CD4-positive, CD25-positive, alpha-beta regulatory T cell (primary cell): ENCODE measurements at regions not wholly inside any gene's neighbourhood (a gene's known extent, or its start where the extent isn't known, plus 50 kb on each side); places are given as distances from the start of the nearest gene placed in this dataset.

Experiments
- ATAC-seq, 2 donors: fragments of 150-1000 bp; cut with Tn5 transposase; one replicate each; pipeline ENCODE4 v1.10.0; 2021; ENCODE audit warnings: low read depth in 2 of 2, moderate number of reproducible peaks in 2 of 2, moderate library complexity in 1 of 2
- DNase-seq, 3 donors: peaks; one replicate each; pipeline versions ENCODE4 v3.0.0 to v3.0.0-alpha.2; 2012 to 2022; ENCODE audit warnings: mixed read lengths in 1 of 3
- H3K27ac ChIP-seq: one replicate; pipeline ENCODE4 v1.7.0; 2013; ENCODE audit warnings: mild to moderate bottlenecking, low read length; ENCODE audit not compliant: insufficient read depth, poor library complexity, severe bottlenecking
- H3K27me3 ChIP-seq: one replicate; pipeline ENCODE4 v1.7.0; 2013; ENCODE audit warnings: low read length; ENCODE audit not compliant: control insufficient read depth, insufficient read depth
- H3K36me3 ChIP-seq: one replicate; pipeline ENCODE4 v1.7.0; 2013; ENCODE audit warnings: mild to moderate bottlenecking, low read length, moderate library complexity; ENCODE audit not compliant: control insufficient read depth, insufficient read depth
- H3K4me1 ChIP-seq: 2 replicates; pipeline ENCODE4 v1.7.0; 2013; ENCODE audit warnings: mild to moderate bottlenecking, low read length; ENCODE audit not compliant: insufficient read depth, control insufficient read depth, poor library complexity, severe bottlenecking
- H3K4me3 ChIP-seq: one replicate; pipeline ENCODE4 v1.7.0; 2013; ENCODE audit warnings: low read depth, mild to moderate bottlenecking, low read length, moderate library complexity
- H3K9me3 ChIP-seq, 2 experiments: 1 replicate in 1 of 2; 2 replicates in 1 of 2; pipeline ENCODE4 v1.7.0; 2013; ENCODE audit warnings: low read length in 2 of 2, mild to moderate bottlenecking in 1 of 2, moderate library complexity in 1 of 2; ENCODE audit not compliant: control insufficient read depth in 2 of 2
- H3K27ac Mint-ChIP-seq, 3 donors: one replicate each; pipeline ENCODE4 v1.8.0; 2020 to 2022; ENCODE audit warnings: mild to moderate bottlenecking in 3 of 3, mixed read lengths in 3 of 3, moderate library complexity in 2 of 3
- H3K27me3 Mint-ChIP-seq: one replicate; pipeline ENCODE4 v1.8.0; 2022; ENCODE audit warnings: mild to moderate bottlenecking, mixed read lengths
- H3K36me3 Mint-ChIP-seq: one replicate; pipeline ENCODE4 v1.8.0; 2020; ENCODE audit warnings: mixed read lengths
- H3K4me1 Mint-ChIP-seq, 4 donors: one replicate each; pipeline ENCODE4 v1.8.0; 2020 to 2022; ENCODE audit warnings: mixed read lengths in 4 of 4, mild to moderate bottlenecking in 1 of 4
- H3K4me3 Mint-ChIP-seq, 4 donors: one replicate each; pipeline ENCODE4 v1.8.0; 2020 to 2022; ENCODE audit warnings: mild to moderate bottlenecking in 4 of 4, mixed read lengths in 4 of 4, moderate library complexity in 3 of 4
- H3K9me3 Mint-ChIP-seq, 7 donors: one replicate each; pipeline ENCODE4 v1.8.0; 2020 to 2022; ENCODE audit warnings: mixed read lengths in 7 of 7, mild to moderate bottlenecking in 3 of 7, moderate library complexity in 2 of 7

DNA sequence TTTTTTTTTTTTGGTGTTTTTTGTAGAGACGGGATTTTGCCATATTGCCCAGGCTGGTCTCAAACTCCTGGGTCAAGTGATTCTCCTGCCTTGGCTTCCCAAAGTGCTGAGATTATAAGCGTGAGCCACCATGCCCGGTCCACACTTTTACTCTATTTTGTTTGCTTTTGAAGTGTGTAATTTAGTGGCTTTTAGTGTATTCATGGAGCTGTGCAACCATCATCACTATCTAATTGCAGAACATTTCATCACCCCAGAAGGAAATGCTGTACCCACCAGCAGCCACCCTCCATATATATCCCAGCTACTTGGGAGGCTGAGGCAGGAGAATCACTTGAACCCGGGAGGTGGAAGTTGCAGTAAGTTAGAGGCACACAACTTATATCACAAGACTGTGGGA, 136.9 kb upstream of the ERRFI1 start:
- Histone ChIP-seq H3K27ac (no peak overlapping the region), H3K9me3 (no peaks in the 10 kb centered on the region), H3K27me3 (no peaks in the 10 kb centered on the region), H3K36me3 (no peaks in the 10 kb centered on the region), H3K4me1 (peaks cover 20% of the 10 kb centered on the region), H3K4me3 (no peak overlapping the region)
- H3K4me1 Mint-ChIP-seq, result peaks cover 10 to 39% (median 26%) of the 10 kb centered on the region in 4 donors
- H3K27me3 Mint-ChIP-seq, result no peaks in the 10 kb centered on the region
- H3K27ac Mint-ChIP-seq, result peak overlapping the region in 1 of 3 donors; percentile 49
- H3K9me3 Mint-ChIP-seq, result peaks cover 0 to 2% (median 0%) of the 10 kb centered on the region in 7 donors
- H3K36me3 Mint-ChIP-seq, result no peaks in the 10 kb centered on the region
- DNase-seq (no peak), ATAC-seq (no peak)
- H3K4me3 Mint-ChIP-seq, result no peak overlapping the region

DNA sequence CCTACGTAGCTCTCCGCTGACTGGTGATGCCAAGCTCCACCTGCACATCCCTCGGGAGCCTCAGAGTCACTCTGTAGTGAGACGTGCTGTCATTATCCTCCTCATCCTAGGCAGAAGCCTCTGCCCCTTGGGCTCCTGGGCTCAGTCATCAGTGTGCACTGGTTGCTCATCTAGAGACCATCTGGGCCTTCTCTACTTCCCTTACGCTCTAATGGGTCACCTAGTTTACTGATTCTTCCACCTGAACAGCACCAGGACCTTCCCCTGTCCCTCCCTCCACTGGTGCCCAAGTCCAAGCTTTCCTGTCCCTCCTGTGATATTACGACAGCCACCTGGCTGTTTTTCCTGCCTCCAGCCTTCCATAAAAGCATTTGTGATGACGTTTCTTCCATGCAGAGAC, 136.1 kb upstream of the ERRFI1 start:
- Histone ChIP-seq H3K36me3 (no peaks in the 10 kb centered on the region), H3K27me3 (no peaks in the 10 kb centered on the region), H3K4me1 (peaks cover 11% of the 10 kb centered on the region), H3K27ac (no peak overlapping the region), H3K4me3 (no peak overlapping the region), H3K9me3 (no peaks in the 10 kb centered on the region)
- no peak for ATAC-seq
- Mint-ChIP-seq H3K36me3 (no peaks in the 10 kb centered on the region), H3K27ac (peak overlapping the region in 2 of 3 donors; percentile 68 to 73), H3K4me1 (peaks cover 9 to 30% (median 21%) of the 10 kb centered on the region in 4 donors), H3K9me3 (peaks cover 0 to 2% (median 0%) of the 10 kb centered on the region in 7 donors), H3K27me3 (no peaks in the 10 kb centered on the region), H3K4me3 (no peak overlapping the region)
- DNase-seq, result no peak

DNA sequence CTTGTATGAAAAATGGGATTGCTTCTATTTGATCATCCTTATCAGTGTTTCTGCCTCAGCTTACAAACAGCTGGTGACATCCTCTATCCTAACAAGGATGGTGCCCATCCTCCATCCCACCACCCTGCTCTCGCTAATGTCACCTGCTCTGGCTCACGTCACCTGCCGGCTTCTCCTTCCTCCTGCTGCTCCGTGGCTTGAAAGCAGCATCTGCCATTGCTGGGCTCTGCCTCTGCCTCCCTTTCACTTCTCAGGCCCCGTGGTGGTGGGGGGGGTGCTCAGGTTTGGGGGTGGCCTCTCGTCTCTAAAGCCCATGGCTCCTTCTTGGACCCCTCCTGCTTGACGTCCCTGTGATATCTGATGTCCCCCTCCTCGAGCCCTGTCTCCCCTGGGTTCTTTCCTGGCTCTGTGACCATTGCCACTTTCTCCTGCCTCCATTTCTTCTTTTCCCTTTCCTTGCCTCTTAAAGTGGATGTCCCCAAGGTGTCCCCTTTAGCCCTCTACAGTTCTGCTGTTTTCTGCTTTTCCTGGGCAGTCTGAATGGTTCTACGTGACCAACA, 135.5 kb upstream of the ERRFI1 start:
- ATAC-seq (no peak), DNase-seq (no peak)
- Mint-ChIP-seq H3K4me1 (peaks cover 5 to 29% (median 19%) of the 10 kb centered on the region in 4 donors), H3K27ac (peak overlapping the region in 2 of 3 donors; percentile 73 to 90), H3K36me3 (no peaks in the 10 kb centered on the region), H3K9me3 (peaks cover 0 to 2% (median 0%) of the 10 kb centered on the region in 7 donors), H3K4me3 (no peak overlapping the region), H3K27me3 (no peaks in the 10 kb centered on the region)
- H3K4me3 ChIP-seq, result no peak overlapping the region
- H3K27me3 ChIP-seq, result no peaks in the 10 kb centered on the region
- H3K9me3 ChIP-seq, result no peaks in the 10 kb centered on the region
- H3K36me3 ChIP-seq, result no peaks in the 10 kb centered on the region
- H3K4me1 ChIP-seq, result peaks cover 6% of the 10 kb centered on the region
- no peak overlapping the region for H3K27ac ChIP-seq

DNA sequence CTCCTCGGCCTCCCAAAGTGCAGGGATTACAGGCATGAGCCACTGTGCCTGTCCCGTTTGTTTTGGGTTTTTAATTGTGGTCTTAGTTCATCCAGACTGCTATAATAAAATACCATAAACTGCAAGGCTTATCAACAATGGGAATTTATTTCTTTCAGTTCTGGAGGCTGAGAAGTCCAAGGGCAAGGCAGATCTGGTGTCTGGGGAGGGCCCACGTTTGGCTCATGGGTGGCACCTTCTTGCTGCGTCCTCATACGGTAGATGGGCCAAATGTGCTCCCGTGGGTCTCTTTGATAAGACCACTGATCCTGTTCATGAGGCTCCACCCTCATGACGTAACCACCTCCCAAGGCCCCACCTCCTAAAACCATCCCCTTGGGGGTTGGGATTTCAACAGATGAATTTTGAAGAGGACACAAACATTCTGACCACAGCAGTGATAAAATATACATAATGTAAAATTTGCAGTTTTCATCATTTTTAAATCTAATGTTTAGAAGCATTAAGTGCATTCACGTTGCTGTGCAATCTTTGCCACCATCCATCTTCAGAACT, 133.4 kb upstream of the ERRFI1 start:
- no peaks in the 10 kb centered on the region for H3K27me3 Mint-ChIP-seq
- H3K4me3 ChIP-seq, result no peak overlapping the region
- ATAC-seq, result no peak

DNA sequence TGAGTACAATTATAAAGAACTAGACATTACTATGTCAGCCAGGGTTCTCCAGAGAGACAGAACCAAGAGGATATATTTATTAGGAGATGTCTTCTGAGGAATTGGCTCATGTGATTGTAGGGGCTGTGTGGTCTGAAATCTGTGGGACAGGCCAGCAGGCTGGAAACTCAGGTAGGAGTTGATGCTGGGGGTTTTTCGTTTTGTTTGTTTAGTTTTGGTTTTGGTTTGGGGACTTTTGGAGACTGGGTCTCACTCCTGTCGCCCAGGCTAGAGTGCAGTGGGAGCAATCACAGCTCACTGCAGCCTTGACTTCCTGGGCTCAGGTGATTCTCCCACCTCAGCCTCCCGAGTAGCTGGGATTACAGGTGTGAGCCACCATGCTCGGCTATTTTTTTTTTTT, 132.9 kb upstream of the ERRFI1 start:
- peaks cover 0 to 2% (median 0%) of the 10 kb centered on the region in 7 donors for H3K9me3 Mint-ChIP-seq
- H3K36me3 ChIP-seq, result no peaks in the 10 kb centered on the region
- no peaks in the 10 kb centered on the region for H3K36me3 Mint-ChIP-seq
- H3K4me3 Mint-ChIP-seq, result no peak overlapping the region
- no peaks in the 10 kb centered on the region for H3K4me1 ChIP-seq
- peaks cover 5 to 21% (median 13%) of the 10 kb centered on the region in 4 donors for H3K4me1 Mint-ChIP-seq
- H3K27me3 Mint-ChIP-seq, result no peaks in the 10 kb centered on the region
- no peak overlapping the region for H3K4me3 ChIP-seq
- H3K27me3 ChIP-seq, result no peaks in the 10 kb centered on the region
- ATAC-seq (no peak), DNase-seq (no peak)
- H3K27ac Mint-ChIP-seq, result no peak overlapping the region
- no peak overlapping the region for H3K27ac ChIP-seq
- H3K9me3 ChIP-seq, result no peaks in the 10 kb centered on the region

More for the DNA sequence above, 133.4 kb upstream of the ERRFI1 start:
- Histone ChIP-seq H3K27me3 (no peaks in the 10 kb centered on the region), H3K9me3 (no peaks in the 10 kb centered on the region), H3K4me1 (no peaks in the 10 kb centered on the region), H3K27ac (no peak overlapping the region), H3K36me3 (no peaks in the 10 kb centered on the region)
- peaks cover 5 to 19% (median 13%) of the 10 kb centered on the region in 4 donors for H3K4me1 Mint-ChIP-seq
- H3K36me3 Mint-ChIP-seq, result no peaks in the 10 kb centered on the region
- DNase-seq, result no peak
- H3K9me3 Mint-ChIP-seq, result peaks cover 0 to 2% (median 0%) of the 10 kb centered on the region in 7 donors
- H3K27ac Mint-ChIP-seq, result no peak overlapping the region
- no peak overlapping the region for H3K4me3 Mint-ChIP-seq

GRCh38 chr1:8157765-8158164, 131.7 kb upstream of the ERRFI1 start:
- Histone ChIP-seq H3K27ac (no peak overlapping the region), H3K27me3 (no peaks in the 10 kb centered on the region), H3K9me3 (no peaks in the 10 kb centered on the region), H3K36me3 (no peaks in the 10 kb centered on the region), H3K4me1 (peaks cover 6% of the 10 kb centered on the region), H3K4me3 (no peak overlapping the region)
- ATAC-seq (no peak), DNase-seq (no peak)
- peaks cover 4% of the 10 kb centered on the region for H3K36me3 Mint-ChIP-seq
- peak overlapping the region in 1 of 3 donors; percentile 20 for H3K27ac Mint-ChIP-seq
- H3K4me3 Mint-ChIP-seq, result no peak overlapping the region
- peaks cover 3% of the 10 kb centered on the region for H3K27me3 Mint-ChIP-seq
- H3K4me1 Mint-ChIP-seq, result peaks cover 8 to 32% (median 23%) of the 10 kb centered on the region in 4 donors
- peaks cover 0 to 7% (median 0%) of the 10 kb centered on the region in 7 donors for H3K9me3 Mint-ChIP-seq

- Mint-ChIP-seq H3K27me3 (peaks cover 4% of the 10 kb centered on the region), H3K4me3 (no peak overlapping the region), H3K9me3 (peaks cover 0 to 7% (median 0%) of the 10 kb centered on the region in 7 donors), H3K36me3 (peaks cover 4% of the 10 kb centered on the region), H3K4me1 (peaks cover 11 to 50% (median 36%) of the 10 kb centered on the region in 4 donors), H3K27ac (peak overlapping the region in 1 of 3 donors; percentile 73)
- Histone ChIP-seq H3K9me3 (no peaks in the 10 kb centered on the region), H3K4me1 (peaks cover 23% of the 10 kb centered on the region), H3K27me3 (no peaks in the 10 kb centered on the region), H3K27ac (no peak overlapping the region), H3K36me3 (no peaks in the 10 kb centered on the region), H3K4me3 (no peak overlapping the region)
- ATAC-seq (no peak), DNase-seq (no peak)
These were observed 129.5 kb upstream of the ERRFI1 start for GRCh38 chr1:8155528-8156186.
